Vagina (tissue), 2 donors: ENCODE measurements at regions not wholly inside any gene's neighbourhood (a gene's known extent, or its start where the extent isn't known, plus 50 kb on each side); places are given as distances from the start of the nearest gene placed in this dataset.

ENCODE experiments used
- CTCF ChIP-seq, 3 experiments: fragments of 450-650 bp in 2 of 3; fragments of 200-600 bp in 1 of 3; sonication (generic) in 1 of 3; IDR thresholded peaks; one replicate each; pipeline ENCODE4 v1.5.1; 2017 to 2019; ENCODE audit warnings: antibody characterized with exemption in 3 of 3, mild to moderate bottlenecking in 2 of 3, moderate library complexity in 2 of 3
- POLR2AphosphoS5 ChIP-seq, 2 donors: sonication (generic); formaldehyde crosslinking; IDR thresholded peaks; one replicate each; pipeline ENCODE4 v1.9.0; 2017; ENCODE audit warnings: antibody characterized with exemption in 2 of 2, mild to moderate bottlenecking in 2 of 2, low read depth in 1 of 2; ENCODE audit not compliant: insufficient read depth in 1 of 2

DNA sequence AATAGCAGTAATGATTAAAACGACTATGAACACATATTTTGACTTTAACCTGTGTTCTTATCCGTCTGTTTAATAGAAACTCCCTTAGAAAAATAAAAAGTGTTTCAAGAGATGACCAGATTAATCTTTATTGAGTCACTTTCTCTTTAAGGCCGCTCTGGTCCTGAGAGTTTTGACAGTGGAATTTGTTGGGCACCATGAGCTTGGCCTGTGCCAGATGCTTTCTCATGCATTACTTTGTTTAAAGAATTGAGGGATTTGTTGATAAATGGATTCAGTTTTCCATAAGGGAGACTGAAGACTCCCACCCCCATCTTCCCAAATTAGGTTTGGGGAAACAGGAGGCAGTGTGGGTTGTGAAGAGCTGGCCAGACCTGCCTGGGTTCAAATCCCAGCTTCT, 53.2 kb upstream of the ALX4 start:
- TF ChIP-seq CTCF (IDR thresholded peaks at IDR 0.05): no peak
- TF ChIP-seq POLR2AphosphoS5 (IDR thresholded peaks at IDR 0.05; ENCODE audit: insufficient read depth in 1 of 2, low read depth in 1 of 2): no peak
